Mesothelial cell of epicardium (in vitro differentiated cells): ENCODE measurements at regions not wholly inside any gene's neighbourhood (a gene's known extent, or its start where the extent isn't known, plus 50 kb on each side); places are given as distances from the start of the nearest gene placed in this dataset.

Experiments used
- DNase-seq, 2 experiments: peaks; one replicate each; pipeline ENCODE4 v3.0.0; 2021; ENCODE audit warnings: low spot score in 2 of 2; ENCODE audit not compliant: unreplicated experiment in 2 of 2
- H3K27ac Mint-ChIP-seq: 2 replicates; pipeline ENCODE4 v1.8.0; 2021; ENCODE audit warnings: mixed read lengths
- H3K27me3 Mint-ChIP-seq: 2 replicates; pipeline ENCODE4 v1.8.0; 2021; ENCODE audit warnings: low read depth, mixed read lengths
- H3K36me3 Mint-ChIP-seq: 2 replicates; pipeline ENCODE4 v1.8.0; 2021; ENCODE audit warnings: mixed read lengths
- H3K4me1 Mint-ChIP-seq: 2 replicates; pipeline ENCODE4 v1.8.0; 2021; ENCODE audit warnings: mixed read lengths
- H3K4me3 Mint-ChIP-seq: 2 replicates; pipeline ENCODE4 v1.8.0; 2021; ENCODE audit warnings: mild to moderate bottlenecking, moderate library complexity, mixed read lengths
- H3K9me3 Mint-ChIP-seq: 2 replicates; pipeline ENCODE4 v1.8.0; 2021; ENCODE audit warnings: mixed read lengths
- TF ChIP-seq, protein P1 (sequence below): fragments of 200-600 bp; sonication (generic); IDR thresholded peaks from one replicate; pipeline ENCODE4 v1.5.0; 2021; ENCODE audit warnings: antibody characterized with exemption; ENCODE audit not compliant: unreplicated experiment

DNA sequence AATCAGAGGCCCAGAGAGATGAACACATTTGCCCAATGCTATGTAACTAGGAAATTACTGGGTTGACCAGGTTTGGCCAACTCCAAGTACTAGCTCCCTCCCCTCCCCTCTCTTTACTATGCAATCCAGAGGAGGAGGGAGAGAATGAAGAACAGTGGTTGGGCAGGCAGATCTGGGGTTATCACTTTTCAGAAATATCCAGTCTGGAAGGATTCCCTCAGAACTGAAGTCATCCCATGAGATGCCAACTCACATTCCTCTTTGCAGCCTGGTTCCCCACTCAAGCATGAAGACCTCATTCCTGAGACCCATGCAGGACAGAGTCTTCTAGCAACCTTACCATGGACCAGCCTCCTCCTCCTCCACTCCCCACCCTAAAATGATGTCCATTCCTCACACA, 201.1 kb downstream of the TLE3 start:
- H3K27ac Mint-ChIP-seq, result no peak overlapping the region
- H3K9me3 Mint-ChIP-seq, result no peaks in the 10 kb centered on the region
- H3K27me3 Mint-ChIP-seq, result peaks cover 52% of the 10 kb centered on the region
- no peaks in the 10 kb centered on the region for H3K36me3 Mint-ChIP-seq
- H3K4me3 Mint-ChIP-seq, result no peak overlapping the region
- peaks cover 12% of the 10 kb centered on the region for H3K4me1 Mint-ChIP-seq
- no peak for DNase-seq
- TF ChIP-seq, protein P1, sequence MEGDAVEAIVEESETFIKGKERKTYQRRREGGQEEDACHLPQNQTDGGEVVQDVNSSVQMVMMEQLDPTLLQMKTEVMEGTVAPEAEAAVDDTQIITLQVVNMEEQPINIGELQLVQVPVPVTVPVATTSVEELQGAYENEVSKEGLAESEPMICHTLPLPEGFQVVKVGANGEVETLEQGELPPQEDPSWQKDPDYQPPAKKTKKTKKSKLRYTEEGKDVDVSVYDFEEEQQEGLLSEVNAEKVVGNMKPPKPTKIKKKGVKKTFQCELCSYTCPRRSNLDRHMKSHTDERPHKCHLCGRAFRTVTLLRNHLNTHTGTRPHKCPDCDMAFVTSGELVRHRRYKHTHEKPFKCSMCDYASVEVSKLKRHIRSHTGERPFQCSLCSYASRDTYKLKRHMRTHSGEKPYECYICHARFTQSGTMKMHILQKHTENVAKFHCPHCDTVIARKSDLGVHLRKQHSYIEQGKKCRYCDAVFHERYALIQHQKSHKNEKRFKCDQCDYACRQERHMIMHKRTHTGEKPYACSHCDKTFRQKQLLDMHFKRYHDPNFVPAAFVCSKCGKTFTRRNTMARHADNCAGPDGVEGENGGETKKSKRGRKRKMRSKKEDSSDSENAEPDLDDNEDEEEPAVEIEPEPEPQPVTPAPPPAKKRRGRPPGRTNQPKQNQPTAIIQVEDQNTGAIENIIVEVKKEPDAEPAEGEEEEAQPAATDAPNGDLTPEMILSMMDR, result no peak

DNA sequence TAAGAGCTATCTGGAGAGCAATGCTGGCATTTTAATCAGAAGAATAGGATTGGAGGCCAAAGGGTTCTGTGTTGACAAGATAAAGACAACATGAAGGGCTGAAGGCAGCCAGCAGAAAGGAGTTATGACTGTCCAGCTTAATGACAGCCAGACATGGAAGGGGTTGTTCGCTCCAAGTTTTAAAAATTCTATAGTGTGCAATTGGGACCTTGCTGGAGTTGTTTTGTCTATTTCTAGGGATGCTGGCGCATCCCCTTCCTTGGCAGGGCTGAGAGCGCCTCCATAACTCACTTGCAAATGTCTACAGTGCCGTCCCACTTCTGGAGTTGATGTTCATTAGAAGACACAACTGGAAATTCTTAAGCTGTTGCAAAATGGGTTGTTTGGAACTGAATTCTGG, 200.7 kb downstream of the TLE3 start:
- Mint-ChIP-seq H3K27me3 (peaks cover 57% of the 10 kb centered on the region), H3K9me3 (no peaks in the 10 kb centered on the region), H3K36me3 (no peaks in the 10 kb centered on the region), H3K4me3 (no peak overlapping the region), H3K4me1 (peaks cover 12% of the 10 kb centered on the region), H3K27ac (no peak overlapping the region)
- TF ChIP-seq, protein P1, result no peak
- DNase-seq, result no peak

DNA sequence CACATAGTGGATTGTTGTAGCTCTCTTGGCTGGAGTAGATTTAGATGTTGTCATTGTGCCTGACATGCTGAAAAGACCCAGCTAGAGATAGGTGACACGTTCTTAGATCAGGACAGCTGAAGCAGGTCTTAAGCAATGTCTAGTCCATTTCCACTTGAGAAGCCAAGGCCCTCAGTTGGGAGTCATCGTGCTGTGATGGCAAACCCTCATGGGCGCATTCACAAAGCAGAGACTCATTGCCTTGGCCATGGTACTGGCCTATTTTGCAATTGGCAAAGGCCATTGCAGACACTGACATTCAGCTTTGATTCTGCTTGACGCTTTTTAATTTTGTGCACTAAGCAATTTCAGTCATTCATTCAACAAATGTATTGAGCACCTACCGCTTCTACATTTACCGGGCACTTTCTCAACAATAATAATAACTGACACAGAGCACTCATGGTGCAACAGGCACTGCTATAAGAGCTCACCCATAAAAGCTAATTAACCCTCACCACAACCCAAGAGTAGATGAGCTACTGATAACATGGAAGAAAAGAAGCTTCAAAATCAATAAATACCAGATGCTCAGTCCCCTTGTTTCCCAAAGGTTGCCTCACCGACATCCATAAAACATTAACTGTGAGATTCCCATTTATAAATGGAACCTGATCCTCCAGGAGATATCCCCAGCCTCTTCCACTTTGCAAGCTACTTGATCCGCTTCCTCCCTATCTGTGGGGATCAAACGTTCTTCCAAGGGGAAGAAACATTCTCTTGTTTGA, 200.1 kb downstream of the TLE3 start:
- TF ChIP-seq, protein P1, result no peak
- peaks cover 60% of the 10 kb centered on the region for H3K27me3 Mint-ChIP-seq
- no peaks in the 10 kb centered on the region for H3K36me3 Mint-ChIP-seq

DNA sequence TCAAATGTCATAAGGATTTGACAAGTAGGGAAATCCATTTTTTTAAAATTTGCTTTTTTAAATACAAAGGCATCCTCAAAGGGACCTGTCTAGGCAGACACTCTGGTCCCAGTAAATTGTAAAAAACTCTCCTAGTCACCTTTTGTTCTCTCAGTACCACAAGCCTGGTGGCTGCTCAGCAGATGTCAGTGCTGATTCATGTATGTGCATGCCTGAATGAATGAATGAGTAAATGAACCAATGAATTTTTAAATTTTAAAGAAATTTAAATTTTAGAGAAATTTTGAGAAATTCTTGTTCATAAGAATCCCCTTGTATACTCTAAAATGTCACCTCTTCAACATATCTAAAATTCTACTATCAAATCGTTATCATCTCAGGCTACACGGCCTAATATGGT, 199.5 kb downstream of the TLE3 start:
- Mint-ChIP-seq H3K4me1 (peaks cover 12% of the 10 kb centered on the region), H3K27ac (no peak overlapping the region), H3K4me3 (no peak overlapping the region), H3K36me3 (no peaks in the 10 kb centered on the region), H3K9me3 (no peaks in the 10 kb centered on the region), H3K27me3 (peaks cover 60% of the 10 kb centered on the region)
- TF ChIP-seq, protein P1, result no peak
- no peak for DNase-seq

More for the DNA sequence above, 200.1 kb downstream of the TLE3 start:
- no peak overlapping the region for H3K4me3 Mint-ChIP-seq
- H3K27ac Mint-ChIP-seq, result no peak overlapping the region
- DNase-seq, result no peak
- H3K9me3 Mint-ChIP-seq, result no peaks in the 10 kb centered on the region
- H3K4me1 Mint-ChIP-seq, result peaks cover 12% of the 10 kb centered on the region

DNA sequence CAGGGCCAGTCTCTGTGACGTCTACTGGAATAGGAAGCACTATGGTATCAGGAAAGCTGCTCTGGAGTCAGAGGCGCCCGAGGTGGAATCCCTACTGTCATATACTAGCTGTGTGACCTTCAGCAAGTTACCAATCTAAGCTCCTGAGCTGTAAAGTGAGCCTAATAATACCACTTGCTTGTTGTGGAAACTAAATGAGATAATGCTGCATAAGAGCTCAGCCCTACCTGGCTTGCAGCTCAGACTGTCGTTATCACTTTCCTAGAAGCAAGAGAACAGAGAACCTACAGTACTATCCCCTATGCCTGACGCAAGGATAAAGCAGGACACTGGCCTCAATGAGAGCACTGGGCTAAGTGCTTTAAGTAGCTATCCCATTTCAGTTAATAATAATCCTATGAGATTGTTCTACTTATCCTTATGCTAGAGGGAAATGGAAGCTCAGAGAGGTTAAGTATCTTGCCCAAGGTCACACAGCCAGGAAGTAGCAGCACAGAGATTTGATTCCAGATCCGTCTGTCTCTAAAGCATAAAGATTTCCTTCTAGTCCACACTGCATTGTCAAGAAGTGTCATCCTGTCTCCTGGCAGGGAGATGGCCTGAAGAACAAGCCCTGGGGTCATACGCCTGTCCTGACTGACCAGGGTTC, 195.2 kb downstream of the TLE3 start:
- H3K27ac Mint-ChIP-seq, result no peak overlapping the region
- no peak for DNase-seq
- H3K9me3 Mint-ChIP-seq, result no peaks in the 10 kb centered on the region
- H3K4me1 Mint-ChIP-seq, result peaks cover 13% of the 10 kb centered on the region
- no peak overlapping the region for H3K4me3 Mint-ChIP-seq
- H3K36me3 Mint-ChIP-seq, result no peaks in the 10 kb centered on the region
- TF ChIP-seq, protein P1, result no peak
- peaks cover 41% of the 10 kb centered on the region for H3K27me3 Mint-ChIP-seq
